ENCODE measurements at regions not wholly inside any gene's neighbourhood (a gene's known extent, or its start where the extent isn't known, plus 50 kb on each side); places are given as distances from the start of the nearest gene placed in this dataset.
"Not testable (repeated sequence)": the region's sequence is repeated elsewhere in the genome, so short reads cannot be mapped to it uniquely, and the experiment has no call there.

DNA sequence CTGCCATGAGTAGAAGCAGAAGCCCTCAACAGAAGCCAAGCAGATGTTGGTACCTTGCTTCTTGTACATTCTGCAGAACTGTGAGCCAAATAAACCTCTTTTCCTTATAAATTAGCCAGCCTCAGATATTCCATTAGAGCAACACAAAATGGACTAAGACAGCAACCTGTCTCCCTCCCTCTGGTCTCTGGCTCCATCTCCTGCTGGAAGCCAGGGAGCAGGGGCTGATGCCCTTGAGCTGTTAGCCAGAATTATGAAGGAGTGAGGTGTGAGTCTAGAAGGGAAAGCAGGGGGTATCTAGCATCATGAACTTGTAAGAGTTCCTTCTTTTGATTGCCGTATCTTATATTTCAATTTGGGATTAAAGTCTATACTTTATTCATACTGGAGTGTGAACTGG lies 358.7 kb upstream of the FZD8 start:
- H3K23ac ChIP-seq (ENCODE audit: low read length); DNase-seq; H3K4me1 ChIP-seq (ENCODE audit: control insufficient read depth, low read depth, low read length); H2BK120ac ChIP-seq (ENCODE audit: low read depth, low read length); H4K5ac ChIP-seq (ENCODE audit: low read length); H4K8ac ChIP-seq (ENCODE audit: low read depth, low read length); H3K27me3 ChIP-seq (ENCODE audit: insufficient read depth, low read length, poor library complexity); H3K4me3 ChIP-seq (ENCODE audit: low read length); H2BK15ac ChIP-seq (replicated peaks; ENCODE audit: low read depth); H3K56ac ChIP-seq (ENCODE audit: low read length); H3K27ac ChIP-seq (ENCODE audit: low read depth, low read length); H3K79me2 ChIP-seq (ENCODE audit: control insufficient read depth, insufficient read depth, low read length); H2AK5ac ChIP-seq (ENCODE audit: low read length); H3K9ac ChIP-seq (ENCODE audit: low read length); H3K18ac ChIP-seq (ENCODE audit: low read length); H2BK5ac ChIP-seq (ENCODE audit: low read length); H3K4me2 ChIP-seq (ENCODE audit: low read length); H3K79me1 ChIP-seq (ENCODE audit: low read length); H3K36me3 ChIP-seq (ENCODE audit: control insufficient read depth, insufficient read depth, low read length); H3K4ac ChIP-seq (ENCODE audit: low read depth, low read length): not testable (repeated sequence)
- no CpG with 5 or more reads among the region's 1 CpG for WGBS (ENCODE audit: extremely low coverage, insufficient coverage, low lambda C conversion rate)

DNA sequence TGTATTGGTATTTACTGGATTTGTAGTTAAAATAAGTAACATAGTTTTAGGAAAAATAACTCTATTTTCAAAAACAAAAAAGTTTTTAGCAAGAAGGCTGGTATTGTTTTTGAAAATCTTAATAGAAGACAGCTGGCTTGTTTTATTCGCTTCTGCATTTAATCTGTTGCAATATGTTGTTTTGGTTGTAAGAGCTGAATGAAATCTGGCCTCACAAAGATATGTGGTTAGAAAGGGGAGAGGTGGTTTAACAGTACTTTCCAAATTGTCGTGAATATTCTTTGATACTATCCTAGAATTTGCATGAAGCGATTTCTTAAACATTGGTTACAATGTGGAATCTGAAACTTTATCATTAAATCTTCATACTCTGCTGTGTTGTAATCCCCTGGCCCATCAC lies 355.9 kb upstream of the FZD8 start:
- no peak overlapping the region for H3K9ac ChIP-seq (ENCODE audit: low read length)
- no peak overlapping the region for H2BK120ac ChIP-seq (ENCODE audit: low read depth, low read length)
- no peak overlapping the region for H3K56ac ChIP-seq (ENCODE audit: low read length)
- H3K27ac ChIP-seq (ENCODE audit: low read depth, low read length) = no peak overlapping the region
- H2BK15ac ChIP-seq (replicated peaks; ENCODE audit: low read depth) = no peak overlapping the region
- H3K23ac ChIP-seq (ENCODE audit: low read length) = no peak overlapping the region
- no peaks in the 10 kb centered on the region for H3K79me2 ChIP-seq (ENCODE audit: control insufficient read depth, insufficient read depth, low read length)
- no peak overlapping the region for H3K4me3 ChIP-seq (ENCODE audit: low read length)
- H3K36me3 ChIP-seq (ENCODE audit: control insufficient read depth, insufficient read depth, low read length) = no peaks in the 10 kb centered on the region
- H2BK5ac ChIP-seq (ENCODE audit: low read length) = no peak overlapping the region
- WGBS (ENCODE audit: extremely low coverage, insufficient coverage, low lambda C conversion rate) = no CpG with 5 or more reads among the region's 3 CpGs
- no peak overlapping the region for H2AK5ac ChIP-seq (ENCODE audit: low read length)
- H3K4me1 ChIP-seq (ENCODE audit: control insufficient read depth, low read depth, low read length) = no peaks in the 10 kb centered on the region
- no peak overlapping the region for H3K18ac ChIP-seq (ENCODE audit: low read length)
- no peak overlapping the region for H3K4me2 ChIP-seq (ENCODE audit: low read length)
- H3K4ac ChIP-seq (ENCODE audit: low read depth, low read length) = no peak overlapping the region
- H3K79me1 ChIP-seq (ENCODE audit: low read length) = no peaks in the 10 kb centered on the region
- DNase-seq = no peak
- no peaks in the 10 kb centered on the region for H3K27me3 ChIP-seq (ENCODE audit: insufficient read depth, low read length, poor library complexity)
- no peak overlapping the region for H4K8ac ChIP-seq (ENCODE audit: low read depth, low read length)
- no peak overlapping the region for H4K5ac ChIP-seq (ENCODE audit: low read length)

DNA sequence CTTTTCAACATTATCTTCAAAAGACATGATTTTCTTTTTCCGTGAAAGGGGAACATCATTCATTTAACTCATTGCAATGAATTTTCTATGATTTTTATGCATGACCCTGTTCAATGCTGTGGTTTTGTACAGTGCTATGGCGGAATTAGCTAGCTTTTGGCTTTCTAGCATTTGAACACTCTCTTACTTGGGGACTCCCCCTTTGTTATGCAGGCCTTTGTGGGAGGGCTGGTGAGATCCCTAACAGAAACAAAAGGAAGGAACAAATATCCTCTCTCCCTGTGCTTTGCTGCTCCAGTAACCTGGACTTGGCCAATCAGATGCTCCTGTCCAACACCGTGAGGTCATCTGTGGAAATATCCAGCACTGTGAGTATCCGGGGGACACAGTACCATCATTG lies 353.4 kb upstream of the FZD8 start:
- no CpG with 5 or more reads among the region's 4 CpGs for WGBS (ENCODE audit: extremely low coverage, insufficient coverage, low lambda C conversion rate)

DNA sequence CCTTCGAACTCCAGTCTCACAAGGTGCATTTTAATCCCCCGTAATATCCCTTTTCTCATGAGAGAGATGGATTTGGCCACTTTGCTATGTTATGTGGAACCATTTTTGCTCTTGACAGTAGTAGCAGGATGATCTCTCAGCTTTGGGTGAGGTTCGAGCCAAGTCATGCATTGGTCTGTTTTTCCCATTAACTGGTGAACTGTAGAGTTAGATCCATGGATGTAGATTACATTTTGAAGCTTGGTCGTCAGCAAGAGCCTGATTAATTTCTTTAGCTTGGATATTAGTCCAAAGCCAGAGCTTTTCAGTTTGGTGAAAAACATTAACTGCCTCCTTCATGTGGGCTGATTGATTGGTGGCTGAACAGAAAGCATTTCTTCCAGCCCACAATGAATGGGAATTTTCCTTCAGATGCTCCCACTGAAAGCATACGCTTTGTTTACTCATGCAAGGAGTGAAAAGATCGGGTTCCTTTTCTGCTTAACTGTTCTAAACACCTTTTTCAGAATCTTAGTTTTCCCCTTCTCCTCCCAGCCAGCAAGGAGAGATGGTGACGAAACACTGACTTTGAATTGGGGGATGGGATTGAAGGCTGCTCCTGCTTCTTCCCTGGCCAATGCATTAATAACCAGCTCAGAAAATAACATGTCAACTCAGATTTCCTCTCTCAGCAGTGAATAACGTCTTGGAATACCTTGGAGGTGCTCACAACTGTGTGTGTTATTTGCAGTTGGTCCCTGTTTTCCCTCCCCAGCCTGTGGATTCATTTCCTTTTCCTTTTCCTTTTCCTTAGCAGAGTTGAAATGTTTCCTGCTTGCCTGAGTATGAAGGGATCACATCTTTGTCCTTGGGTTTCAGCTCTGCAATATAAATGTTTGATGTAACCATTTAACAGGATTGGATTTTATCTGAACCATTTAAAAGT lies 351.8 kb upstream of the FZD8 start:
- Histone ChIP-seq H3K79me2 (ENCODE audit: control insufficient read depth, insufficient read depth, low read length) (no peaks in the 10 kb centered on the region), H3K4me1 (ENCODE audit: control insufficient read depth, low read depth, low read length) (no peaks in the 10 kb centered on the region), H4K5ac (ENCODE audit: low read length) (no peak overlapping the region), H3K18ac (ENCODE audit: low read length) (no peak overlapping the region), H3K36me3 (ENCODE audit: control insufficient read depth, insufficient read depth, low read length) (no peaks in the 10 kb centered on the region), H2BK120ac (ENCODE audit: low read depth, low read length) (no peak overlapping the region), H3K23ac (ENCODE audit: low read length) (no peak overlapping the region), H2AK5ac (ENCODE audit: low read length) (no peak overlapping the region), H3K27ac (ENCODE audit: low read depth, low read length) (no peak overlapping the region), H3K56ac (ENCODE audit: low read length) (no peak overlapping the region), H3K4ac (ENCODE audit: low read depth, low read length) (no peak overlapping the region), H3K4me2 (ENCODE audit: low read length) (no peak overlapping the region), H3K79me1 (ENCODE audit: low read length) (no peaks in the 10 kb centered on the region), H3K9ac (ENCODE audit: low read length) (no peak overlapping the region), H3K27me3 (ENCODE audit: insufficient read depth, low read length, poor library complexity) (no peaks in the 10 kb centered on the region), H3K4me3 (ENCODE audit: low read length) (no peak overlapping the region), H2BK15ac (replicated peaks; ENCODE audit: low read depth) (no peak overlapping the region), H2BK5ac (ENCODE audit: low read length) (no peak overlapping the region), H4K8ac (ENCODE audit: low read depth, low read length) (no peak overlapping the region)
- WGBS (ENCODE audit: extremely low coverage, insufficient coverage, low lambda C conversion rate) = no CpG with 5 or more reads among the region's 8 CpGs
- no peak for DNase-seq

More for the DNA sequence above, 353.4 kb upstream of the FZD8 start:
- Histone ChIP-seq H3K56ac (ENCODE audit: low read length) (no peak overlapping the region), H3K9ac (ENCODE audit: low read length) (no peak overlapping the region), H2BK5ac (ENCODE audit: low read length) (no peak overlapping the region), H2BK120ac (ENCODE audit: low read depth, low read length) (no peak overlapping the region), H3K79me1 (ENCODE audit: low read length) (no peaks in the 10 kb centered on the region), H3K4me1 (ENCODE audit: control insufficient read depth, low read depth, low read length) (no peaks in the 10 kb centered on the region), H2BK15ac (replicated peaks; ENCODE audit: low read depth) (no peak overlapping the region), H4K5ac (ENCODE audit: low read length) (no peak overlapping the region), H3K27me3 (ENCODE audit: insufficient read depth, low read length, poor library complexity) (no peaks in the 10 kb centered on the region), H3K79me2 (ENCODE audit: control insufficient read depth, insufficient read depth, low read length) (no peaks in the 10 kb centered on the region), H3K4ac (ENCODE audit: low read depth, low read length) (no peak overlapping the region), H3K36me3 (ENCODE audit: control insufficient read depth, insufficient read depth, low read length) (no peaks in the 10 kb centered on the region), H3K23ac (ENCODE audit: low read length) (no peak overlapping the region), H3K4me2 (ENCODE audit: low read length) (no peak overlapping the region), H4K8ac (ENCODE audit: low read depth, low read length) (no peak overlapping the region), H2AK5ac (ENCODE audit: low read length) (no peak overlapping the region), H3K18ac (ENCODE audit: low read length) (no peak overlapping the region), H3K4me3 (ENCODE audit: low read length) (no peak overlapping the region), H3K27ac (ENCODE audit: low read depth, low read length) (no peak overlapping the region)
- no peak for DNase-seq

DNA sequence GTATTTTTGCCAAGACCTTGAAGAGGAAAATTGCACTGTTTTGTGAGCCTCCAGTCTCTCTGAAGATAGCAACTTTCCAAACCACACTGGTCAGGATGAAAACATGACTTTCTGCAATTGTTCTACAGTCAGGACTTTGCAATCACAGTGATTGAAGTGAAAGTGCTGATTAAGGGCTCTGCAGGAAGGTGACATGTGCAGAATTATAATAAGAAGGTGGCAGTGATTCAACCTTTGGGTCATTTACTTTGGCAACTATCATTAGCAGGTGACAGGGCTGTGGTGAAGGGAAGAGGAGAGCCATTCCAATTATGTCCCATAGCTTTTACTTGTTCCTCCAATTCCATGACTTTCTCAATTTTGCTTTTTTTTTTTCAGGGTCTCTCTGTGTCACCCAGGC lies 350.0 kb upstream of the FZD8 start:
- H2BK15ac ChIP-seq (replicated peaks; ENCODE audit: low read depth) = no peak overlapping the region
- DNase-seq = no peak
- no peak overlapping the region for H2BK5ac ChIP-seq (ENCODE audit: low read length)
- H3K4ac ChIP-seq (ENCODE audit: low read depth, low read length) = no peak overlapping the region
- H3K27ac ChIP-seq (ENCODE audit: low read depth, low read length) = no peak overlapping the region
- H3K9ac ChIP-seq (ENCODE audit: low read length) = no peak overlapping the region
- H3K79me1 ChIP-seq (ENCODE audit: low read length) = no peaks in the 10 kb centered on the region
- no peaks in the 10 kb centered on the region for H3K4me1 ChIP-seq (ENCODE audit: control insufficient read depth, low read depth, low read length)
- no peak overlapping the region for H4K8ac ChIP-seq (ENCODE audit: low read depth, low read length)
- H3K23ac ChIP-seq (ENCODE audit: low read length) = no peak overlapping the region
- no peak overlapping the region for H3K4me3 ChIP-seq (ENCODE audit: low read length)
- no peak overlapping the region for H3K4me2 ChIP-seq (ENCODE audit: low read length)
- no peak overlapping the region for H3K18ac ChIP-seq (ENCODE audit: low read length)
- no peak overlapping the region for H3K56ac ChIP-seq (ENCODE audit: low read length)
- H2BK120ac ChIP-seq (ENCODE audit: low read depth, low read length) = no peak overlapping the region
- H3K27me3 ChIP-seq (ENCODE audit: insufficient read depth, low read length, poor library complexity) = no peaks in the 10 kb centered on the region
- no peaks in the 10 kb centered on the region for H3K79me2 ChIP-seq (ENCODE audit: control insufficient read depth, insufficient read depth, low read length)
- H2AK5ac ChIP-seq (ENCODE audit: low read length) = no peak overlapping the region
- no peaks in the 10 kb centered on the region for H3K36me3 ChIP-seq (ENCODE audit: control insufficient read depth, insufficient read depth, low read length)
- no peak overlapping the region for H4K5ac ChIP-seq (ENCODE audit: low read length)
